ENCODE measurements at regions not wholly inside any gene's neighbourhood (a gene's known extent, or its start where the extent isn't known, plus 50 kb on each side); places are given as distances from the start of the nearest gene placed in this dataset.

- Histone ChIP-seq H3K36me3 (ENCODE audit: control insufficient read depth in 2 of 4, insufficient read depth in 4 of 4, low read length in 3 of 4) (no peaks in the 10 kb centered on the region), H3K23ac (ENCODE audit: insufficient read length) (no peak overlapping the region), H4K8ac (ENCODE audit: extremely low read depth, insufficient read depth, low read length) (no peak overlapping the region), H2AFZ (ENCODE audit: low read length) (peak overlapping the region; percentile 83; the same call in 1 of the 2 replicates), H2AK5ac (ENCODE audit: low read depth, low read length) (no peak overlapping the region), H3K9ac (replicated peaks in 1 of 4; ENCODE audit: extremely low read depth in 1 of 4, low read depth in 3 of 4, low read length in 3 of 4) (no peak overlapping the region), H3K79me1 (ENCODE audit: low read depth, low read length) (no peaks in the 10 kb centered on the region), H3K4ac (replicated peaks; ENCODE audit: insufficient read length, low read depth, low read length) (no peak overlapping the region), H3K18ac (ENCODE audit: extremely low read depth, low read length) (no peak overlapping the region), H2BK5ac (ENCODE audit: low read depth, low read length) (no peak overlapping the region), H4K20me1 (replicated peaks in 1 of 2; ENCODE audit: control insufficient read depth in 1 of 2, insufficient read depth in 2 of 2, low read length in 2 of 2) (no peaks in the 10 kb centered on the region), H3K9me3 (ENCODE audit: insufficient read depth in 2 of 2, low read depth in 1 of 2, low read length in 1 of 2) (no peaks in the 10 kb centered on the region), H2BK20ac (ENCODE audit: low read length) (no peak overlapping the region), H2BK12ac (ENCODE audit: low read depth, low read length) (no peak overlapping the region), H3K79me2 (ENCODE audit: control insufficient read depth in 1 of 2, insufficient read depth in 2 of 2, low read length in 2 of 2) (no peaks in the 10 kb centered on the region), H4K91ac (replicated peaks; ENCODE audit: insufficient read length, low read length) (no peak overlapping the region), H3K23me2 (ENCODE audit: low read depth, low read length) (no peaks in the 10 kb centered on the region), H4K5ac (ENCODE audit: insufficient read length, low read depth, low read length) (no peak overlapping the region), H3K27ac (ENCODE audit: low read depth, low read length) (no peak overlapping the region), H2BK120ac (replicated peaks; ENCODE audit: low read depth, low read length) (no peak overlapping the region), H3K4me2 (ENCODE audit: insufficient read depth in 1 of 2, low read depth in 2 of 2, low read length in 2 of 2) (0 out of 4 replicates have a peak overlapping the region, but pooled peaks of 1 of the 2 experiments have one; percentile 26), H3K27me3 (replicated peaks in 1 of 4; ENCODE audit: control insufficient read depth in 3 of 4, extremely low read depth in 1 of 4, insufficient read depth in 3 of 4, low read length in 3 of 4) (no peaks in the 10 kb centered on the region), H3K4me1 (replicated peaks in 1 of 4; ENCODE audit: control insufficient read depth in 3 of 4, insufficient read depth in 4 of 4, low read length in 3 of 4) (peaks cover 0 to 7% (median 5%) of the 10 kb centered on the region in 4 experiments; a peak in 3 of 7 replicates), H3K4me3 (ENCODE audit: extremely low read depth in 1 of 4, insufficient read depth in 2 of 4, low read depth in 3 of 4, low read length in 4 of 4) (no peak overlapping the region), H3K56ac (replicated peaks; ENCODE audit: insufficient read length, low read depth, low read length) (no peak overlapping the region), H2BK15ac (ENCODE audit: low read length) (no peak overlapping the region; the same call in 1 of the 2 replicates), H3K14ac (ENCODE audit: insufficient read length) (no peak overlapping the region)
- ChIA-PET CTCF (ENCODE audit: partially characterized antibody) (interaction anchor here (0.8 to 4.4 kb wide), 7 partner anchors 9 to 363 kb away, joined by 3 to 23 read pairs (median 4); no protein-coding TSS in a partner anchor), POLR2A (ENCODE audit: partially characterized antibody) (no interaction called here)
- TF ChIP-seq CHD1 (IDR thresholded peaks at IDR 0.05; ENCODE audit: low read depth, low read length) (no peak), CTCF (IDR thresholded peaks at IDR 0.05; ENCODE audit: control extremely low read depth in 1 of 3, insufficient read depth in 1 of 3, low read depth in 1 of 3, low read length in 3 of 3) (no peak), EZH2 (IDR thresholded peaks at IDR 0.05; ENCODE audit: low read depth, low read length, severe bottlenecking) (no peak), KDM4A (IDR thresholded peaks at IDR 0.05; ENCODE audit: low read depth, low read length, severe bottlenecking) (no peak), BCL11A (IDR thresholded peaks at IDR 0.05; ENCODE audit: low read depth in 2 of 2, low read length in 2 of 2) (no peak), TEAD4 (IDR thresholded peaks at IDR 0.05; ENCODE audit: low read depth, low read length) (no peak)
- no peak for DNase-seq (ENCODE audit: low read depth in 1 of 2, low spot score in 2 of 2)
- no peak for FAIRE-seq
- WGBS, 2 experiments (ENCODE audit: extremely low coverage in 1 of 2, insufficient coverage in 1 of 2, insufficient read length in 1 of 2, insufficient replicate concordance in 2 of 2, low coverage in 1 of 2, low lambda C conversion rate in 2 of 2, missing lambda C conversion rate in 1 of 2) = 93% methylated on average over 7 of the region's 7 CpGs; no CpG with 5 or more reads in 1 of the 2 experiments
Observed at GRCh38 chr21:32834211-32834915, 62.8 kb upstream of the PAXBP1 start.
